GM18907 (cell line): ENCODE measurements at regions not wholly inside any gene's neighbourhood (a gene's known extent, or its start where the extent isn't known, plus 50 kb on each side); places are given as distances from the start of the nearest gene placed in this dataset.

Source experiments
- ATAC-seq: cut with Tn5 transposase; IDR thresholded peaks from one replicate; pipeline ENCODE4 v1.9.1; 2021; ENCODE audit warnings: mild to moderate bottlenecking, moderate library complexity; ENCODE audit not compliant: unreplicated experiment

GRCh38 chr3:80247766-80248165 is 480.0 kb upstream of the ROBO1 start:
- ATAC-seq = no peak

- no peak for ATAC-seq
Measured at GRCh38 chr3:80244390-80244789, 476.6 kb upstream of the ROBO1 start.

GRCh38 chr3:80241791-80242190 is 474.0 kb upstream of the ROBO1 start:
- no peak for ATAC-seq

- ATAC-seq = no peak
Measured at GRCh38 chr3:80239301-80239700, 471.5 kb upstream of the ROBO1 start.

GRCh38 chr3:80238606-80239005 is 470.8 kb upstream of the ROBO1 start:
- ATAC-seq = no peak

- ATAC-seq = no peak
Measured at GRCh38 chr3:80238152-80238551, 470.4 kb upstream of the ROBO1 start.

GRCh38 chr3:80234706-80235105 is 466.9 kb upstream of the ROBO1 start:
- ATAC-seq = no peak

GRCh38 chr3:80233576-80233975 is 465.8 kb upstream of the ROBO1 start:
- ATAC-seq = no peak

GRCh38 chr3:80232760-80233159 is 465.0 kb upstream of the ROBO1 start:
- ATAC-seq = no peak

- no peak for ATAC-seq
Measured at GRCh38 chr3:80230962-80231361, 463.2 kb upstream of the ROBO1 start.

GRCh38 chr3:80227216-80227615 is 459.4 kb upstream of the ROBO1 start:
- no peak for ATAC-seq

- ATAC-seq = no peak
Measured at GRCh38 chr3:80215191-80215590, 447.4 kb upstream of the ROBO1 start.

- no peak for ATAC-seq
Measured at GRCh38 chr3:80213086-80213485, 445.3 kb upstream of the ROBO1 start.

- ATAC-seq = no peak
Measured at GRCh38 chr3:80192936-80193335, 425.1 kb upstream of the ROBO1 start.

- ATAC-seq = no peak
Measured at GRCh38 chr3:80190051-80190450, 422.3 kb upstream of the ROBO1 start.

GRCh38 chr3:80187981-80188380 is 420.2 kb upstream of the ROBO1 start:
- no peak for ATAC-seq

- ATAC-seq = no peak
Measured at GRCh38 chr3:80159990-80160506, 392.2 kb upstream of the ROBO1 start.

- no peak for ATAC-seq
Measured at GRCh38 chr3:80158332-80158731, 390.5 kb upstream of the ROBO1 start.

- no peak for ATAC-seq
Measured at GRCh38 chr3:80157546-80157945, 389.7 kb upstream of the ROBO1 start.

- no peak for ATAC-seq
Measured at GRCh38 chr3:80152692-80153091, 384.9 kb upstream of the ROBO1 start.

- no peak for ATAC-seq
Measured at GRCh38 chr3:80142714-80143113, 374.9 kb upstream of the ROBO1 start.

GRCh38 chr3:80141557-80141956 is 373.8 kb upstream of the ROBO1 start:
- ATAC-seq = no peak

GRCh38 chr3:80116281-80116680 is 348.5 kb upstream of the ROBO1 start:
- no peak for ATAC-seq

GRCh38 chr3:80114694-80115093 is 346.9 kb upstream of the ROBO1 start:
- no peak for ATAC-seq
